ENCODE measurements at regions not wholly inside any gene's neighbourhood (a gene's known extent, or its start where the extent isn't known, plus 50 kb on each side); places are given as distances from the start of the nearest gene placed in this dataset.

DNA sequence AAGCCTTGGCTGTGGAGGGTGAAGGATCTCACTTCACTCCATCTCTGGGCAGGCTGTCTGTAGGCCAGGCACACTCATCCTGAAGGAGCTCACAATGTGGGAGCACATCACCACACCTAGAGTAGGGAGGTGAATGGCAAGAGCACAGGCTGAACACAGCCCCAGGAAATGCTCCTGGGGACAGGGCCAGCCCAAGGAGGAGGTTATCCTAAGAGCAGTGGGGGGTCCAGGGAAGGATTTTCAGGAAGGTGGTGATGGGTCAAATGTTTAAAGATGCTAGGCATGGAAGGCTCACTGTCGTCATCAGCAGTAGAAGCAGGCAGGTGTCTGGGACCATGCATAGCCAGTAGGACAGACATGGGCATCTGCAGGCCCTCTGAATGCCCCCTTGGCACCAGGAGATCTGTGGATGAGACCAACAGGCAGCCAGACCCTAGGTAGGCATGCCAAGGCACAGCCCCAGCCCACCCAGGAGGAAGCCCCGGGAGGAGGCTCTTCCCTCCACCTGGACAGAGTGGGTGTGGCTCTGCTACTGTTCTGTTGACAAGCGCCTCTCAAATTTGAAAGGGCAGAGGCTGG, 91.7 kb upstream of the RAB6C start:
- no peaks in the 10 kb centered on the region for H3K79me2 ChIP-seq (ENCODE audit: control insufficient read depth, insufficient read depth, low read length)
- H3K9me1 ChIP-seq (ENCODE audit: control insufficient read depth, insufficient read depth, low read length) = peaks cover 4% of the 10 kb centered on the region
- TF ChIP-seq, protein P1, sequence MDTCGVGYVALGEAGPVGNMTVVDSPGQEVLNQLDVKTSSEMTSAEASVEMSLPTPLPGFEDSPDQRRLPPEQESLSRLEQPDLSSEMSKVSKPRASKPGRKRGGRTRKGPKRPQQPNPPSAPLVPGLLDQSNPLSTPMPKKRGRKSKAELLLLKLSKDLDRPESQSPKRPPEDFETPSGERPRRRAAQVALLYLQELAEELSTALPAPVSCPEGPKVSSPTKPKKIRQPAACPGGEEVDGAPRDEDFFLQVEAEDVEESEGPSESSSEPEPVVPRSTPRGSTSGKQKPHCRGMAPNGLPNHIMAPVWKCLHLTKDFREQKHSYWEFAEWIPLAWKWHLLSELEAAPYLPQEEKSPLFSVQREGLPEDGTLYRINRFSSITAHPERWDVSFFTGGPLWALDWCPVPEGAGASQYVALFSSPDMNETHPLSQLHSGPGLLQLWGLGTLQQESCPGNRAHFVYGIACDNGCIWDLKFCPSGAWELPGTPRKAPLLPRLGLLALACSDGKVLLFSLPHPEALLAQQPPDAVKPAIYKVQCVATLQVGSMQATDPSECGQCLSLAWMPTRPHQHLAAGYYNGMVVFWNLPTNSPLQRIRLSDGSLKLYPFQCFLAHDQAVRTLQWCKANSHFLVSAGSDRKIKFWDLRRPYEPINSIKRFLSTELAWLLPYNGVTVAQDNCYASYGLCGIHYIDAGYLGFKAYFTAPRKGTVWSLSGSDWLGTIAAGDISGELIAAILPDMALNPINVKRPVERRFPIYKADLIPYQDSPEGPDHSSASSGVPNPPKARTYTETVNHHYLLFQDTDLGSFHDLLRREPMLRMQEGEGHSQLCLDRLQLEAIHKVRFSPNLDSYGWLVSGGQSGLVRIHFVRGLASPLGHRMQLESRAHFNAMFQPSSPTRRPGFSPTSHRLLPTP (IDR thresholded peaks at IDR 0.05; ENCODE audit: borderline replicate concordance, extremely low read depth, insufficient read length) = no peak
- no peak for TF ChIP-seq ATF1 (CRISPR knock-in tag; IDR thresholded peaks at IDR 0.05)
- TF ChIP-seq ATF1 (tag; IDR thresholded peaks at IDR 0.05) = no peak
- TF ChIP-seq SMARCA4 (IDR thresholded peaks at IDR 0.05) = no peak
- TF ChIP-seq ZBTB11 (CRISPR knock-in tag; IDR thresholded peaks at IDR 0.05) = no peak
- no peak for TF ChIP-seq RBBP5 (IDR thresholded peaks at IDR 0.05; ENCODE audit: borderline replicate concordance, insufficient read depth, low read length, poor library complexity, severe bottlenecking)
- no peak for TF ChIP-seq RFX7 (CRISPR knock-in tag; IDR thresholded peaks at IDR 0.05)
- TF ChIP-seq, protein P2, sequence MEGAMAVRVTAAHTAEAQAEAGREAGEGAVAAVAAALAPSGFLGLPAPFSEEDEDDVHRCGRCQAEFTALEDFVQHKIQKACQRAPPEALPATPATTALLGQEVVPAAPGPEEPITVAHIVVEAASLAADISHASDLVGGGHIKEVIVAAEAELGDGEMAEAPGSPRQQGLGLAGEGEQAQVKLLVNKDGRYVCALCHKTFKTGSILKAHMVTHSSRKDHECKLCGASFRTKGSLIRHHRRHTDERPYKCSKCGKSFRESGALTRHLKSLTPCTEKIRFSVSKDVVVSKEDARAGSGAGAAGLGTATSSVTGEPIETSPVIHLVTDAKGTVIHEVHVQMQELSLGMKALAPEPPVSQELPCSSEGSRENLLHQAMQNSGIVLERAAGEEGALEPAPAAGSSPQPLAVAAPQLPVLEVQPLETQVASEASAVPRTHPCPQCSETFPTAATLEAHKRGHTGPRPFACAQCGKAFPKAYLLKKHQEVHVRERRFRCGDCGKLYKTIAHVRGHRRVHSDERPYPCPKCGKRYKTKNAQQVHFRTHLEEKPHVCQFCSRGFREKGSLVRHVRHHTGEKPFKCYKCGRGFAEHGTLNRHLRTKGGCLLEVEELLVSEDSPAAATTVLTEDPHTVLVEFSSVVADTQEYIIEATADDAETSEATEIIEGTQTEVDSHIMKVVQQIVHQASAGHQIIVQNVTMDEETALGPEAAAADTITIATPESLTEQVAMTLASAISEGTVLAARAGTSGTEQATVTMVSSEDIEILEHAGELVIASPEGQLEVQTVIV (CRISPR knock-in tag; IDR thresholded peaks at IDR 0.05; ENCODE audit: borderline replicate concordance) = no peak
- TF ChIP-seq ZNF57 (CRISPR knock-in tag; IDR thresholded peaks at IDR 0.05) = no peak
- no peak for TF ChIP-seq THRAP3 (IDR thresholded peaks at IDR 0.05; ENCODE audit: borderline replicate concordance)
- TF ChIP-seq OTX1 (CRISPR knock-in tag; IDR thresholded peaks at IDR 0.05) = no peak
- TF ChIP-seq DACH1 (IDR thresholded peaks at IDR 0.05; ENCODE audit: partially characterized antibody) = no peak
- H3K27ac ChIP-seq (ENCODE audit: extremely low read depth, low read depth, low read length) = no peak overlapping the region
- no peak overlapping the region for H3K4me3 ChIP-seq
- 0% methylated on average over 3 of the region's 3 CpGs for WGBS (ENCODE audit: insufficient coverage, low coverage, missing lambda C conversion rate)
- FAIRE-seq (no peak), DNase-seq (ENCODE audit: extremely low read depth in 1 of 4, low spot score in 3 of 4) (no peak), ATAC-seq (no peak)
- peaks cover 0 to 2% of the 10 kb centered on the region in 2 experiments; a peak in 1 of 5 replicates for H3K27me3 ChIP-seq (ENCODE audit: control insufficient read depth in 2 of 2, insufficient read depth in 2 of 2, low read length in 2 of 2)
- no TSS peak for BruUV-seq (replicated peaks)
- POLR2A ChIA-PET = no interaction called here
- no peaks in the 10 kb centered on the region for H3K9me3 ChIP-seq (replicated peaks; ENCODE audit: control insufficient read depth, insufficient read depth, low read depth, low read length)
- in situ Hi-C loops (cut with MboI) (no loop called here), intact Hi-C loops (cut with micrococcal nuclease) (no loop called here)
- no peaks in the 10 kb centered on the region for H3K4me1 ChIP-seq (replicated peaks in 1 of 2; ENCODE audit: control insufficient read depth in 2 of 2, insufficient read depth in 2 of 2, low read length in 2 of 2)
- no peak overlapping the region for H3K9ac ChIP-seq (ENCODE audit: insufficient read depth in 1 of 2, low read depth in 2 of 2, low read length in 2 of 2)
- H2AFZ ChIP-seq (ENCODE audit: low read depth, low read length) = no peak overlapping the region
- CTCF ChIA-PET (ENCODE audit: low intra/inter-chr PET ratio) = no interaction called here
- no peaks in the 10 kb centered on the region for H3K36me3 ChIP-seq (ENCODE audit: control insufficient read depth, insufficient read depth, low read length)
- H4K20me1 ChIP-seq (replicated peaks; ENCODE audit: control insufficient read depth, insufficient read depth, low read length) = no peaks in the 10 kb centered on the region
- H3K4me2 ChIP-seq (ENCODE audit: insufficient read depth, low read length) = no peak overlapping the region
